MCF 10A (cell line): ENCODE measurements at regions not wholly inside any gene's neighbourhood (a gene's known extent, or its start where the extent isn't known, plus 50 kb on each side); places are given as distances from the start of the nearest gene placed in this dataset.

ENCODE experiments used
- BruUV-seq: library from RNA; stranded (reverse); fragments of 400-500 nt; replicated peaks from 2 replicates; lab custom pipeline; 2021; lab: Mats Ljungman, UMichigan
- CTCF ChIA-PET: fragments of 300-600 bp; sonication (Branson Sonifier 250); formaldehyde crosslinking; extraction: SDS; loops from one replicate; lab custom pipeline; 2021; ENCODE audit warnings: antibody characterized with exemption, inconsistent platforms; lab: Yijun Ruan, JAX
- POLR2A ChIA-PET: fragments of 300-600, 350-650 bp; sonication (Branson Sonifier 250); formaldehyde crosslinking; extraction: SDS; loops from one replicate; lab custom pipeline; 2020; ENCODE audit warnings: antibody characterized with exemption, inconsistent platforms; lab: Yijun Ruan, JAX
- DNase-seq: peaks from one replicate; pipeline ENCODE4 v3.0.0-alpha.2; 2018; ENCODE audit not compliant: unreplicated experiment
- H3K27ac Mint-ChIP-seq: one replicate; pipeline ENCODE4 v1.8.0; 2022; ENCODE audit warnings: mild to moderate bottlenecking, low read depth, mixed read lengths; ENCODE audit not compliant: unreplicated experiment
- H3K27me3 Mint-ChIP-seq: one replicate; pipeline ENCODE4 v1.8.0; 2022; ENCODE audit warnings: mixed read lengths; ENCODE audit not compliant: insufficient read depth, unreplicated experiment
- H3K36me3 Mint-ChIP-seq: one replicate; pipeline ENCODE4 v1.8.0; 2022; ENCODE audit warnings: mild to moderate bottlenecking, moderate library complexity, mixed read lengths; ENCODE audit not compliant: insufficient read depth, unreplicated experiment
- H3K4me1 Mint-ChIP-seq: one replicate; pipeline ENCODE4 v1.8.0; 2022; ENCODE audit warnings: mixed read lengths; ENCODE audit not compliant: insufficient read depth, unreplicated experiment
- H3K4me3 Mint-ChIP-seq: one replicate; pipeline ENCODE4 v1.8.0; 2022; ENCODE audit warnings: mild to moderate bottlenecking, moderate library complexity, mixed read lengths; ENCODE audit not compliant: unreplicated experiment
- H3K9me3 Mint-ChIP-seq: one replicate; pipeline ENCODE4 v1.8.0; 2022; ENCODE audit warnings: mixed read lengths; ENCODE audit not compliant: unreplicated experiment
- CTCF ChIP-seq: fragments of 200-600 bp; IDR thresholded peaks from one replicate; pipeline ENCODE4 v1.8.0; 2022; ENCODE audit warnings: antibody characterized with exemption, mild to moderate bottlenecking; ENCODE audit not compliant: unreplicated experiment
- intact Hi-C: fragments of 100-400 bp; cut with micrococcal nuclease; formaldehyde crosslinking; loops from 2 replicates; pipeline ENCODE4 v1.14.1; 2022

- no peak overlapping the region for H3K27ac Mint-ChIP-seq
- no peaks in the 10 kb centered on the region for H3K4me1 Mint-ChIP-seq
- no peaks in the 10 kb centered on the region for H3K36me3 Mint-ChIP-seq
- H3K9me3 Mint-ChIP-seq, result no peaks in the 10 kb centered on the region
- ChIA-PET POLR2A (interaction anchor here (1.0 kb wide), 1 partner anchor 26 kb away, joined by 4 read pairs; no protein-coding TSS in a partner anchor), CTCF (interaction anchor here (0.8 kb wide), 1 partner anchor 131 kb away, joined by 3 read pairs; no protein-coding TSS in a partner anchor)
- DNase-seq, result no peak
- no peaks in the 10 kb centered on the region for H3K27me3 Mint-ChIP-seq
- TF ChIP-seq CTCF, result no peak
- no peak overlapping the region for H3K4me3 Mint-ChIP-seq
- no TSS peak for BruUV-seq
- intact Hi-C loops, result no loop called here
These were observed 128.4 kb upstream of the JAG1 start for GRCh38 chr20:10802236-10802635.

GRCh38 chr20:10805764-10806163, 132.0 kb upstream of the JAG1 start:
- DNase-seq, result no peak
- Mint-ChIP-seq H3K4me1 (no peaks in the 10 kb centered on the region), H3K4me3 (no peak overlapping the region), H3K27me3 (no peaks in the 10 kb centered on the region), H3K9me3 (no peaks in the 10 kb centered on the region), H3K36me3 (no peaks in the 10 kb centered on the region), H3K27ac (no peak overlapping the region)
- ChIA-PET POLR2A (interaction anchor here (0.8 to 1.1 kb wide), 2 partner anchors 13 to 21 kb away, joined by 3 to 4 read pairs; no protein-coding TSS in a partner anchor), CTCF (interaction anchor here (0.6 kb wide), 3 partner anchors 18 to 412 kb away, joined by 3 read pairs; no protein-coding TSS in a partner anchor)
- BruUV-seq, result no TSS peak
- intact Hi-C loops, result no loop called here
- TF ChIP-seq CTCF, result no peak

GRCh38 chr20:10806539-10806938, 132.7 kb upstream of the JAG1 start:
- no TSS peak for BruUV-seq
- H3K27ac Mint-ChIP-seq, result no peak overlapping the region
- H3K4me3 Mint-ChIP-seq, result no peak overlapping the region
- H3K9me3 Mint-ChIP-seq, result no peaks in the 10 kb centered on the region
- no peaks in the 10 kb centered on the region for H3K27me3 Mint-ChIP-seq
- TF ChIP-seq CTCF, result no peak
- H3K4me1 Mint-ChIP-seq, result no peaks in the 10 kb centered on the region
- H3K36me3 Mint-ChIP-seq, result no peaks in the 10 kb centered on the region
- intact Hi-C loops, result no loop called here
- CTCF ChIA-PET, result interaction anchor here (0.6 to 1.0 kb wide), 6 partner anchors 16 to 470 kb away, joined by 3 to 7 read pairs (median 4); no protein-coding TSS in a partner anchor
- no peak for DNase-seq
- POLR2A ChIA-PET, result interaction anchor here (0.7 kb wide), 1 partner anchor 21 kb away, joined by 3 read pairs; no protein-coding TSS in a partner anchor

GRCh38 chr20:10807013-10807412, 133.2 kb upstream of the JAG1 start:
- no peak for TF ChIP-seq CTCF
- H3K4me3 Mint-ChIP-seq, result no peak overlapping the region
- no peaks in the 10 kb centered on the region for H3K36me3 Mint-ChIP-seq
- DNase-seq, result no peak
- H3K4me1 Mint-ChIP-seq, result no peaks in the 10 kb centered on the region
- intact Hi-C loops, result no loop called here
- no peaks in the 10 kb centered on the region for H3K27me3 Mint-ChIP-seq
- ChIA-PET POLR2A (interaction anchor here (0.7 kb wide), 1 partner anchor 22 kb away, joined by 3 read pairs; no protein-coding TSS in a partner anchor), CTCF (interaction anchor here (0.6 to 1.0 kb wide), 5 partner anchors 16 to 469 kb away, joined by 4 to 7 read pairs (median 4); no protein-coding TSS in a partner anchor)
- no TSS peak for BruUV-seq
- no peak overlapping the region for H3K27ac Mint-ChIP-seq
- H3K9me3 Mint-ChIP-seq, result no peaks in the 10 kb centered on the region
